Lower leg skin (tissue), 3 donors: ENCODE measurements at regions not wholly inside any gene's neighbourhood (a gene's known extent, or its start where the extent isn't known, plus 50 kb on each side); places are given as distances from the start of the nearest gene placed in this dataset.

ENCODE experiments used
- CTCF ChIP-seq, 3 donors: fragments of 450-650 bp; IDR thresholded peaks; one replicate each; pipeline ENCODE4 v1.5.1; 2016; ENCODE audit warnings: antibody characterized with exemption in 3 of 3, mild to moderate bottlenecking in 3 of 3, moderate library complexity in 2 of 3
- POLR2A ChIP-seq, 2 donors: fragments of 450-650 bp; IDR thresholded peaks; one replicate each; pipeline ENCODE4 v1.6.1; 2016 to 2017; ENCODE audit warnings: antibody characterized with exemption in 2 of 2, mild to moderate bottlenecking in 1 of 2, moderate library complexity in 1 of 2

DNA sequence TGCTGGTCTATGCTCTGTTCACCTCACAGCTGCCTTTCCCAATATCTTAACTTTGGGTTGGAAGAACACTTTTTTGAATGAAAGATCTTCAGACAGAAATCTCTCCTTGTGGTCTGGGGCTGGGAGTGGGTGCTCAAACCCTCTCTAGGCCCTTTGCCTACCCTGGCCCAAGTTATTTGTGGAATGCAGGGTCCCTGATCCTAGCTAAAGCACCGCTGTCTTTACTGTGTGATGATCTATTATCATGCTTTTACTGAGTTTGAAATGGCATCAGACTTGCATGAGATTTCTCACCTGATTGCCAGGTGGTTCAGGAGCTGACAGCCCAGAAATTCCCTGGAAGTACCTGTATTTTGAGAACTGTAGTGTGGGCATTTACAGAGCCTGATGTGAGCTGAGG lies 412.7 kb upstream of the ONECUT1 start:
- no peak for TF ChIP-seq CTCF (IDR thresholded peaks at IDR 0.05)
- no peak for TF ChIP-seq POLR2A (IDR thresholded peaks at IDR 0.05)
